Epidermal melanocyte (primary cell): ENCODE measurements at regions not wholly inside any gene's neighbourhood (a gene's known extent, or its start where the extent isn't known, plus 50 kb on each side); places are given as distances from the start of the nearest gene placed in this dataset.

Source experiments
- DNase-seq: peaks from one replicate; pipeline ENCODE4 v3.0.0; 2011; ENCODE audit warnings: low spot score; ENCODE audit not compliant: insufficient read length

DNA sequence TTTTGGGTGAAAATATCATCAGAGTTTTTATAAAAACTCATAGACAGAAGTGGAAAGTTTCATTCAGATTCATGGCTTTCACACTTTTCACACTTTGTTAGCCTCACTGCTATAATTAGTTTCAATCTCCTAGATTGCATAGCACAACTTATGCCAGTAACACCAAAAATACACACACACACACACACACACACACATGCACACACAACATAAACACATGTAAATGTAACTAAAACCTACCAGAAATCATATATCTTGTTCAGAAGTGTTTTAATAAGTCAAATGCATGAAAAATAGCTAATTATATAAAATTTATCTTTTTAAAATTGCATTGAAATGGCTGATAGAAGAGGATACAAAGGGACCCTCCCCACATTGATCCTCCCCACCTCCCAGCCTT lies 347.8 kb upstream of the SLC35B3 start:
- DNase-seq, result no peak

- DNase-seq, result no peak
Measured at GRCh38 chr6:8780653-8781052, 345.3 kb upstream of the SLC35B3 start.

- DNase-seq, result no peak
Measured at GRCh38 chr6:8764733-8765132, 329.4 kb upstream of the SLC35B3 start.

GRCh38 chr6:8760951-8761350 lies 325.6 kb upstream of the SLC35B3 start:
- no peak for DNase-seq

DNA sequence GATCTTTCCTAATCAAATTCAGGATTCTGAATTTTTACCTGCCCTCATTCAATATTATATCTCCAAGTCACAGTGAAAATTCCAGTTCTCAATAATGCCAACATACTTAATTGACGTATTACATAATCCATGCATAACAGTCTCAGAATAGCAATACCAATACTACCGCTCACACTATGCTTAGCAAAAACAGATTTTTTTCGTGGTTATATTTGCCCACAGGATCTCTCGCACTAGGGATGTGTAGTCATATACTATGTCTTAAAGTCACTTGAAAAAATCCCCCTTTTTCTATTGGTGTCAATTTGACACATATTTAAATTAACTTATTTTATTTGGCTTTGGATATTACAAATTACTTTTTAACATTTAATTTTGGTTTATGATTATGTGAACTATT lies 323.1 kb upstream of the SLC35B3 start:
- no peak for DNase-seq

DNA sequence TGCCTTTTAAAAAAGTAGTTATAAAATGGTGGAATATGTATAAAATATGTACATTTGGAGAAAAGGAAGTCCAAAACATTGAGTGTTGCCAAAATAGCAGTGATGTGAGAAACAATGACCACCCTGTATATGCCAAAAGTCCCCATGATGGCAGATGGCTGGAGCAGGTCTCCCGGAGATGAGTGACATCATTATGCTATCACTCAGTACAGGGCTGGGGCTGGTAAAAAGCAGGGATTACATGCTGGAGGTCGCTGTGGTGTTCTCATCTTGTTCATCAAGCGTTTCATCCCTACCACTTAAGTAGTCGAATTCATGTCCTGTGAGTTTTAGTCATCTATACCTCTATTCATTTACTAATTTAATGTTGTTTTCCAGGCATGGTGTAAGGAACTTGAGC lies 315.3 kb upstream of the SLC35B3 start:
- no peak for DNase-seq

DNA sequence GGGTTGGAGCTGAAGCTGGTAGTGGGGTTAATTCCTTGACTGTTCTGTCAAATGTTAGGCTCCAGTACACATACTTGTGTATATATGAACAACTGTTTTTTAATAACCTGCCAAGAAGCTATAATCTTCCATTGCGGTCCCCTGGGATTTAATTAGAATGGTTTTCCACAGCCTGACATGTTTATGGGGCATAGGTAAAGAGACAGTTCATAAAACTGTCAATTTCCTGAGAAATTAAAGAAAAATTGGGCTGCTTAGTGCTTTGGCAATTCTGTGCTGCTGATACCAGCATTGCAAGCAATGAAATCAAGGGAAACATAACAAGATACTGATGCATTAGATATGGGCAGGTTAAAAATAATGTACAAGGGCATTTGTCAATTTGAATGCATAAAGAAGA lies 314.1 kb upstream of the SLC35B3 start:
- no peak for DNase-seq

GRCh38 chr6:8743170-8743745 lies 307.9 kb upstream of the SLC35B3 start:
- no peak for DNase-seq

DNA sequence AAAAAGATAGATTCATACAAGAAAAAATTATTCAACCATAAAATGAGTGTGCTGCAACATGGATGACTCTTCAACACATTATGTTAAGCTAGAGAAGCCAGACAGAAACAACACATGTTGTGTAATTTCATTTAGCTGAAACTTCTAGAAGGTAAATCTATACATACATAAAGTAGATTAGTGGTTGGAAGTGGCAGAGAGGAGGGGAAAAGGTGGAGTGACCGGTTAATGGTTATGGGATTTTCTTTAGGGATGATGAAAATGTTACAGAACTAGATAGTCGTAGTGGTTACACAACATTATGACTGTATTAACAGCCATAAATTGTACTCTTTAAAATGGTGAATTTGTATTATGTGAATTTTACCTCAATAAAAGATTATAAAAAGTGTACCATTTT lies 304.1 kb upstream of the SLC35B3 start:
- DNase-seq, result no peak

GRCh38 chr6:8738951-8739350 lies 303.6 kb upstream of the SLC35B3 start:
- no peak for DNase-seq

DNA sequence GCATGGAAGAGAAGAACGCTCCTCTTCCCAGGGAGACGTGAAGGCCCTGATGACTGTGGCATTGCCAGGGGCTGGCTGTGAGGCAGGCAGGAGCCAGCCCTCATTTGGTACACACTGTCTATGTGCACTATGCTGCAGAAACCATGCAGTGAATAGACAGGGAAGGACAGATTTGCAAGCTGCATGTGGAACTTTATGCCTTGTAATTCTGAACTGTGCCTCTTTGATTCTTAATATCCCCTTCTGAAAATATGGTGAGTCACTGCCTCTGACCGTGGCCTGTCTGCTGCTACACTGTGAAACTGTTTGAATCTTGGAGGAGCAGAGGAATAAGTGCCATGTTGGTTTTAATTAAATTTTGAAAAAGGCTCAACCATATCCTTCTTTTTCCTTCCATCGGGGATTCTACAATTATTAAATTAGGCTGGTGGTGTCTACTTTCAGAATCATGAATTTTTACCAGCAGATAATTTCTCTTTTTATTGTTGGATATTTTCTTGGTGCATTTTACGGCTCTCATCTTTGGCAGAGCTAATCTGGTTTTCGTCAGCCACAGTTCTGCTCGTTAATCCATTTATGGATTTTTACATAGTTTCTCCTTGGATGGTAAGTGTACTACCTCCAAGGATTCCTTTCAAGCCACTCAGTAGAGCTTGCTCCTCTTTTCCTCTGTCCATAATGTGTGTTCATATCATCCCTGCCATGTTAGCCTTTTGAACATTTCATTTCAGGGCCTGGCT lies 301.0 kb upstream of the SLC35B3 start:
- no peak for DNase-seq

GRCh38 chr6:8733879-8734278 lies 298.5 kb upstream of the SLC35B3 start:
- no peak for DNase-seq

DNA sequence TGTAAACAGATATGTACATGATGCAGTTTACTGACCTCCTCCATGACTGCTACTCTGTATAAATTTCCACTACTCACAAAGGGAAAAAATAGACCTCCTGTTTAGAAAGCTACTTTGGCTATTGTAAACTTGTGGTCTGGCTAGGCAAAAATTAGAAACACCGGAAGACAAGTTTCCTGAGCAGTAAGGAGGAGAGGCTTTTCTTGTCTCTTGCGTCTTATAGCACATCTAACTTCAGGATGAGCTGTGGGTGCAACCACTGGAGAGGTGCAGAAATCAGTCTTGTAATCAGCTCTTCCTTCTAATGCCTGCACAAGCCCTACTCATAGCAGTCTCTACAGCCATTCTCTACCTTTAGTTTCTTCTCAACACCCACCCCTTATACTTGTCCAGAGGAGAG lies 296.5 kb upstream of the SLC35B3 start:
- DNase-seq, result no peak

- DNase-seq, result no peak
Measured at GRCh38 chr6:8710668-8711431, 275.5 kb upstream of the SLC35B3 start.

GRCh38 chr6:8707956-8708772 lies 272.8 kb upstream of the SLC35B3 start:
- DNase-seq, result peak; percentile 42

- no peak for DNase-seq
Measured at GRCh38 chr6:8707369-8707768, 272.0 kb upstream of the SLC35B3 start.

DNA sequence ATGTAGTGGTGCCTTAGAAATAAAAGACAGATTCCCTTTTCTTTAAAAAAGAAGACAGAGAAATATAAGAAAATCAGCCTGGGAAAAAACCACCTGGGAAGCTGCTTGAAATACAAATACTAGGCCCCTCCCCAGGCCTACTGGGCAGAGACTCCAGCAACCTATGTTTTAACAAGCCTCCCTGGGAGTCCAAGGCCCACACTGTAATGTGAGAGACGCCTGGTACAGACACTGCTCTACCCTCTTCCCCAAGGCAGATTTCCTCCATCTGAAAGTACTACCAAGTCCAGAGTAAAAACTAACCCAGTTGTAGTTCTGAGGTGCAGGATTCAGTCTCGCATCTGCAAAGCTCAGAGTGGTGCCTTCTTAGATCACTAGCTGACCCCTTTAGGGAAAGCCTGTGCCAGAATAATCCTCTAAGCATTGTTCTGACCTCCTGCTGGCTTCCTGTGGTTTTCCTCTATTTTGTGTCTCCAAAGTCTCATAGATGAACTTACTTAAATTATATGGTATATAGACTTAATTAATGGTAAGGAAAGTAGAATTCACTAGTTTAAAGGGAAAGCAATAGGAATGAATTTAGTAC lies 270.2 kb upstream of the SLC35B3 start:
- no peak for DNase-seq

DNA sequence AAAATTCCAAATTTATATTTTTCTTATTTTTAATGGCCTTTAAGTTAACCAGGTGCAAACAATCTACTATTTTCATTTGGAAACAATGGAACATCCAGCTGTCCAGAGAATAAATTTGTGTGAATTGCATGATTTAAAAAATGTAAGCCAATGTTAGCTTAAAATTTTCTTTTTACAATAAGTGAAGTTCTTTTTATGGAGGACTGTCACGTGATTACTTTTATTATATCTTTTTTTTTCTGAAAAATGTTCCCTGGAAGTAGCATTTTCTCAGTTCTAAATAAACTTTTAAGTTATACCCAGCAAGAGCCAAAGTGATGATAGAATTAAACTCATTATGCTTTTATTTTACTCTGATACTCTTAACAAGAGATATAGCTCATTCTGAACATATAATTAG lies 267.7 kb upstream of the SLC35B3 start:
- DNase-seq, result no peak

GRCh38 chr6:8688821-8689220 lies 253.5 kb upstream of the SLC35B3 start:
- DNase-seq, result no peak

GRCh38 chr6:8686077-8686476 lies 250.7 kb upstream of the SLC35B3 start:
- no peak for DNase-seq

DNA sequence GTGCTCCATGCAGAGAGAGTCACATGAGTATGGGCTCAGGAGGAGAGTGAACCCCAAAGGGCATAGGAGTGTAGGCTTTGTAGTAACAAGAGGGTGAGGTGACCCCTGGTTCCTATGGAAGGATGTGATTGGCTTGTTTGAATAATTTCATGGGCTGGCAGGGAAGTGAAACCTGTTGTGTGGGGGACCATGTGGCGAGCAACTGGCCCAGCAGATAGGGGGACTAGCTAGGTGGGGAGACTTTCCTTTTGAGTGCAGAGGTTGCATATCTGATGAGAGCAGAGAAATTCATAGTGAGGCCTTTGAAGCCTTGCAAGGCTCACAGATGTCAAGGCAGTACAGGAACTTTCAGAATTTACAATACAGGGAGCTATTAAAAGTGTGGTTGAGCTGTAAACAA lies 247.9 kb upstream of the SLC35B3 start:
- DNase-seq, result no peak
